Sciatic nerve (tissue), 2 donors: ENCODE measurements at regions not wholly inside any gene's neighbourhood (a gene's known extent, or its start where the extent isn't known, plus 50 kb on each side); places are given as distances from the start of the nearest gene placed in this dataset.

Experiments
- ATAC-seq: fragments of 200-7000 bp; cut with Tn5 transposase; one replicate; pipeline ENCODE4 v1.9.1; 2020; ENCODE audit warnings: mild to moderate bottlenecking, moderate library complexity
- DNase-seq: peaks from one replicate; pipeline ENCODE4 v3.0.0-alpha.2; 2020; ENCODE audit warnings: low spot score
- intact Hi-C: fragments of 100-400 bp; cut with DNase I; formaldehyde crosslinking; loops from one replicate; pipeline ENCODE4 v1.14.2; 2022
- donor health status: DM: no; HTN: no; CAD: no.
- donor health status: DM: no; HTN: no; CAD: no.

- no peak for DNase-seq
- intact Hi-C loops, result no loop called here
- no peak for ATAC-seq
Measured at GRCh38 chr1:38272515-38272914, 225.9 kb upstream of the POU3F1 start.

GRCh38 chr1:38270849-38271633 lies 224.4 kb upstream of the POU3F1 start:
- no peak for ATAC-seq
- no peak for DNase-seq
- intact Hi-C loops, result no loop called here

- intact Hi-C loops, result no loop called here
- no peak for DNase-seq
- ATAC-seq, result no peak
Measured at GRCh38 chr1:38269923-38270848, 223.6 kb upstream of the POU3F1 start.

- no peak for DNase-seq
- intact Hi-C loops, result no loop called here
- no peak for ATAC-seq
Measured at GRCh38 chr1:38268226-38268625, 221.6 kb upstream of the POU3F1 start.

- no peak for ATAC-seq
- intact Hi-C loops, result no loop called here
- no peak for DNase-seq
Measured at GRCh38 chr1:38267037-38268036, 220.7 kb upstream of the POU3F1 start.

GRCh38 chr1:38266197-38266520 lies 219.6 kb upstream of the POU3F1 start:
- ATAC-seq (no peak), DNase-seq (no peak)
- intact Hi-C loops, result no loop called here

GRCh38 chr1:38265293-38266196 lies 219.0 kb upstream of the POU3F1 start:
- no peak for ATAC-seq
- intact Hi-C loops, result no loop called here
- DNase-seq, result no peak

GRCh38 chr1:38263438-38263837 lies 216.8 kb upstream of the POU3F1 start:
- DNase-seq (no peak), ATAC-seq (no peak)
- intact Hi-C loops, result no loop called here

- no peak for DNase-seq
- intact Hi-C loops, result no loop called here
- ATAC-seq, result no peak
Measured at GRCh38 chr1:38261574-38261973, 215.0 kb upstream of the POU3F1 start.

GRCh38 chr1:38258085-38258627 lies 211.6 kb upstream of the POU3F1 start:
- DNase-seq, result no peak
- ATAC-seq, result no peak
- intact Hi-C loops, result no loop called here

GRCh38 chr1:38257374-38257773 lies 210.8 kb upstream of the POU3F1 start:
- ATAC-seq (no peak), DNase-seq (no peak)
- intact Hi-C loops, result no loop called here

GRCh38 chr1:38256072-38256471 lies 209.5 kb upstream of the POU3F1 start:
- ATAC-seq (no peak), DNase-seq (no peak)
- intact Hi-C loops, result no loop called here

GRCh38 chr1:38253314-38253713 lies 206.7 kb upstream of the POU3F1 start:
- ATAC-seq, result no peak
- intact Hi-C loops, result no loop called here
- no peak for DNase-seq

- DNase-seq, result no peak
- no peak for ATAC-seq
- intact Hi-C loops, result no loop called here
Measured at GRCh38 chr1:38250356-38250755, 203.8 kb upstream of the POU3F1 start.

- ATAC-seq, result no peak
Measured at GRCh38 chr1:38249001-38249400, 202.4 kb upstream of the POU3F1 start.

GRCh38 chr1:38246955-38247952 lies 200.7 kb upstream of the POU3F1 start:
- ATAC-seq (no peak), DNase-seq (no peak)
- intact Hi-C loops, result no loop called here

More at GRCh38 chr1:38249001-38249400, 202.4 kb upstream of the POU3F1 start:
- intact Hi-C loops, result no loop called here
- DNase-seq, result no peak
